Inferior parietal cortex (tissue), 1 donor: ENCODE measurements at regions not wholly inside any gene's neighbourhood (a gene's known extent, or its start where the extent isn't known, plus 50 kb on each side); places are given as distances from the start of the nearest gene placed in this dataset.
"Not testable (repeated sequence)": the region's sequence is repeated elsewhere in the genome, so short reads cannot be mapped to it uniquely, and the experiment has no call there.

Experiments
- DNase-seq: peaks from one replicate; pipeline ENCODE4 v3.0.0-alpha.2; 2016; ENCODE audit errors: extremely low spot score

DNA sequence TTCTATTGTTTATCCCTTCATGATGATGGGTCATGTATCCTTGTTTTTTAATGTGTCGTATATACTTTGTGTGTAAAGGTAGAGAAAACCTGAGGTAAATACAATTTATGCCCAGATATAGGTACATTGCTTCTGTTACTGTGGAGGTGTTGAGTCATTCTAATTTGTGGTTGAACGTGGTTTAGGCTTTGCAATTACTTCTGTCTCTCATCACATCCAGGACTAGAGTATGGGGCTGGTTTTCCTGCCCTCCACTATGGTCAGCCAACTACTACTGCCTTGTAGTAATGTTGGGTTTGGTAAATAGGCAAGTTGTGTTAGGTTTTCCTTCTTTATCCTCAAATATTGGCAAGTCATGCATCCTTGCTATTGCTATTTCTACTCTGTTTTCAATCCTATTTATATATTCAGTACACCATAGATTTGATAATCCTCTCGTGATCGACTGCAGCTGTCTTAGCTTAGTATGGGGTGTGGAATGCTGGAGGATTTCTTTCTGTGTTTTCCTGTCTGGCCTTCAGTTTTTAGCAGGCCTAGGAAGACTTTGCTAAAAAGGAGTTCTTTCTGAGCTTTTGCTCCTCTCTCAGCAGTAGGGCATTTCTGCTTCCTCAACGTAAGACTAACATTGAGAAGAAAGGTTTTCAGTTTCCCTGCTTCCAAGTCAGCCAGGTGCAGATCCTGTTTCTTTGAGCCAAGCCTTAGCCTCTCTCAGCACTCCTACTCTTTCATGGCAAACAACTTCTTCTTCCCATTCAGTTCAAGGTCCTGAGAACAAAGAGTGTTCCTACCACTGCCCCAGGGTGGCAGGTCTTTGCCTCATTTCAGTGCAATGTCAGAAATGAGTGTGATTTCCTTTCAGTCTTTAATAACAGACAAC, 844.4 kb upstream of the CDH18 start:
- DNase-seq, result no peak

DNA sequence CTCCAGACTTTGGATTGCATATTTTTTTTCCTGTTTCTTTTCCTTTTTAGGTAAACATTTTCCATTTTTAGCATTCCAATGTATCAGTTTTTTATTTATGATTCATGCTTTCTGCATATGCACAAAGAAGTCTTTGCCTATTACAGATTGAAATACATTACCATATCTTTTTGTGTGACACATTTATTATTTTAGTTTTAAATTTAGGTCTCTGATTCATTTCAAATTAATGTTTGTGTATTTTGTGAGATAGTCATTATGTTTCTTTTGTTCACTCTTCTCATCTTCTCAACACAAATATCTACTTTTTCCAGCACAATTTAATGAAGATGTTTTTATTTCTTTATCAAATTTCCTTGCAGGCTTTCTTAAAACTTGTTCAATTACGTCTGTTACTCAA, 838.0 kb upstream of the CDH18 start:
- not testable (repeated sequence) for DNase-seq

DNA sequence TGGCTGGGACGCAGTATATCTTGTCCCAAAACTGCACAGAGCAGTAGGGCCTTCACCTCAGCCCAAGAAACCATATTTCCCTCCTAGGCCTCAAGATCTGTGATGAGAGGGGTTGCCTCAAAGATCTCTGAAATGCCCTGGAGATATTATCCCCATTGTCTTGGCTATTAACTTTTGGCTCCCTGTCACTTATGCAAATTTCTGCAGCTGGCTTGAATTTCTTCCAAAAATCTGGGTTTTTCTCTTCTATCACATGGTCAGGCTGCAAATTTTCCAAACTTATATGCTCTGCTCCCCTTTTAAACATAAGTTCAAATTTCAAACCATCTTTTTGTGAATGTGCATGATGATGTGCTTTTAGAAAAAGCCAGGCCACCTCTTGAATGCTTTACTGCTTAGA, 809.2 kb upstream of the CDH18 start:
- peak; percentile 2 for DNase-seq

DNA sequence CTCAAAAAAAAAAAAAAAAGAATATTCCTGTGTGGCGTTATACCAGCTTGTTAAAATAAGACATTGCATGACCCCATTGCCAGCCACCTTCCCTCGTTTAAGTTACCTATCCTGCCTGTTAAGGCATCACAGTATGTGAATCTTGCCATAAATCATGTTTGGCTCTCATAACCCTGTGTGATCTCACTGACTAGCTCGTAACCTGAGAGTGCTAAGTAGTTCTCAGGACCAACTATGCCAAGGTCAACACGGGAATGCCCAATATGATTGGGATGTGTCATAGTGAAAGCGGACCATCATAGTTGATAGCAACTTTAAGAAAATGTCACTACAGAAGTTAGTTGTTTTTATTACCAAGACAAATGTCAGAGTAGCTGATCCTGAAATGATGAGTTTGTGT, 796.8 kb upstream of the CDH18 start:
- DNase-seq, result not testable (repeated sequence)

GRCh38 chr5:20783484-20783883, 795.5 kb upstream of the CDH18 start:
- not testable (repeated sequence) for DNase-seq

- not testable (repeated sequence) for DNase-seq
These were observed 783.3 kb upstream of the CDH18 start for GRCh38 chr5:20771338-20771737.

- DNase-seq, result not testable (repeated sequence)
These were observed 777.1 kb upstream of the CDH18 start for GRCh38 chr5:20765074-20765473.

- DNase-seq, result not testable (repeated sequence)
These were observed 771.5 kb upstream of the CDH18 start for GRCh38 chr5:20759459-20759858.

DNA sequence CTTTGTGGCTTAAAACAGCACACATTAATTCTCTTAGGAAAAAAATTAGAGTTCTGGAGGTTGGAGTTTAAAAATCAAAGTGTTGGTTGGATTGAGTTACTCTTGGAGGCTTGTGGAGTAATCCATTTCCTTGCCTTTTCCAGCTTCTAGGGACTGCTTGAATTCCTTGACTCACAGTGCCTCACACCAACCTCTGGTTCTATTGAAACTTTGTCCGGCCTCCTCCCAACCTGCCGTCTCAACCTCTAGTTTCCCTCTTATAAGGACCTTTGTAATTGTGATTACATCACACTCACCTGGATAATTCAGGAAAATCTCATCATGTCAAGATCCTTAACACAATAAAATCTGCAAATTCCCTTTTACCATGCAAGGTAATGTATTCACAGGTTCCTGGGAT, 764.2 kb upstream of the CDH18 start:
- DNase-seq, result not testable (repeated sequence)

DNA sequence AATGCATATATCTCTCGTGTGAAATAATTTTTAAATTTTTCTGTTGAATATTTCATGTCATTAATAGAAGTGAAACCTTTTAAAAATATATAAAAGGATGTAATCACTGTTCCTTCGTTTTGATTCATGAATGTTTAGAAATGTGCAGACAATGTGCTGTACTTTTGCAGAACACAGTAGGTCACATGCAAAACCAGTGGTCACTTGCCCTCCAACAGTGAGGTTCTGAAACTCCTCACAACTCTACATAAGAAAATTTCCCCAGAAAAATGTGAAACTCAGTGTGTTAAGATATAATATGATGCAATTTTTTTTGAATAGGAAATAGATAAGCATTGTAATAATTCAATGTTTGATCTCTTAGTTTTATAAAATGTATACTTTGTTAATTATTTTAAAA, 747.7 kb upstream of the CDH18 start:
- DNase-seq, result not testable (repeated sequence)

DNA sequence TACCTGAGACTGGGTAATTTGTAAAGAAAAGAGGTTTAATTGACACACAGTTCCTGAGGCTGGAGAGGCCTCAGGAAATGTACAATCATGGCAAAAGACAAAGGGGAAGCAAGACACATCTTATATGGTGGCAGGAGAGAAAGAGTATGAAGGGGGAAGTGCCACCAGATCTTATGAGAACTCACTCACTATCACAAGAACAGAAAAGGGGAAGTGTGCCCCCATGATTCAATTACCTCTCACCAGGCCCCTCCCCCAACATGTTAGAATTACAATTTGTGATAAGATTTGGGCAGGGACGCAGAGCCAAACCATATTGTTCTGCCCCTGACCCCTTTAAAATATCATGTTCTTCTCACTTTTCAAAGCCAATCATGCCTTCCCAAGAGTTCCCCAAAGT, 744.2 kb upstream of the CDH18 start:
- DNase-seq, result not testable (repeated sequence)

DNA sequence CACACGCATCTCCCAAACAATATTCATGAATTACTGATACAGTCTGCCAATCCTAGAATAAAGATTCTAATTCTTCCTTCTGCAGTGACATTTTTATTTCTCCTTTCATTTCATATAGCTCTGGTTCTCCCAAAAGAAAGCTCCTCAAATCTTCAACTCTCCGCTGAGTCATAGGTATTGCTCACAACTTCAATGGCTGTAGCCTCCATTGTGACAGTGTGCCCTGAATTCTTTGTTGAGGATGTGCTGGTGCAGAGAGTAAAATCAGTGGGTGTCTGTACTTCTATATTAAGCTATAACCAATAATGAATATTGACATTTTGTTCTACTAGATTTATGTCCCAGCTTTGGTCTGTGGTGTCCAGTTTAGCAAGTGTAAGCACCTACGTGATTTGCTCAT, 733.3 kb upstream of the CDH18 start:
- not testable (repeated sequence) for DNase-seq

- not testable (repeated sequence) for DNase-seq
These were observed 723.6 kb upstream of the CDH18 start for GRCh38 chr5:20711520-20712155.

GRCh38 chr5:20707634-20708033, 719.6 kb upstream of the CDH18 start:
- not testable (repeated sequence) for DNase-seq

GRCh38 chr5:20694121-20694520, 706.1 kb upstream of the CDH18 start:
- no peak for DNase-seq

- DNase-seq, result no peak
These were observed 704.9 kb upstream of the CDH18 start for GRCh38 chr5:20692913-20693312.

- DNase-seq, result no peak
These were observed 695.4 kb upstream of the CDH18 start for GRCh38 chr5:20683241-20683940.

DNA sequence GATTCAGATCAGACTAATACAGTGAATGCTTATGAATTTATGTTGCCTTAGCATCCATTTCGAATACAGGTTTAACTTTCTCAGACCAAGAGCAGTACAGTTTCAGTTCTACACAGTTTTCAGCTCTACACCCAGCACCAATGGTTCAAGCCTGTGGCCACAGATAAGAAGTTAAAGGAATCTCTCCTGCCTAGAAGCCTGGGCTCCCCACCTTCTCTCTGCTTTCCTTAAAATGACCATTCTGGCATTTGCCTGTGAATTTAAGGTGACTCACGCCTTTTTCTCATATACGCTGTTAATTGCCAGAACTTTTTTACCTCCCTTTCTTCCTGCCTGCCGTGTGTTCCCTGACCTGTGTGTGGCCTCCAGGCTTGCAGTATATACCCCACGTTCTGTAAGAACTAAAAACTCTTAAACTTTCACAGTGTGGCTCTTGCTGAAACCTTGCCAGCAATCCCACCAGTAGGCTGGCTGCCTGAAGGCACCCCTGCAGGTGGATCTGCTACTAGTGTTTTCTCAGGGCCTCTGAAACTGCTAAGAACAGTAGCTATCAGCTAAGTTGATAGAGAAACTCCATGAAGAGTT, 692.8 kb upstream of the CDH18 start:
- no peak for DNase-seq

DNA sequence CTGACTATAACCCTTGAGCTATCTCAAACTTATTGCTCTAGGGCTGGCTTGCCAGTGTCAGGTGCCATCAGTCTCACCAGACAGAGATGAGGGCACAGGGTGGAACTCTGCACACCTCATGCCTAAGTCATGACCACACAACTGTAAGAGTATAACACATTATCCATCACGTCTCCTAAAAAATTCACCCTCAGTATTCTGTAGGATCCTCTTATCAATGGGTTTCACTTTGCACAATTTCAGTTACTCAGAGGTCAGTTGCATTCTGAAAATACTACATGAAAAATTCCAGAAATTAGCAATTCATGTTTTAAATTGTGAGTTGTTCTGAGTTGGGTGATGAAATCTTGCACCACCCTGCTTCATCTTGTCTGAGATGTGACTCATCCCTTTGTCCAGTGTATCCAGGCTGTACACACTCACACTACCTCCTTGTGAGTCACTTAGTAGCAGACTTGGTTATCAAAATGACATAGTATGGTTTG, 690.9 kb upstream of the CDH18 start:
- DNase-seq, result no peak

DNA sequence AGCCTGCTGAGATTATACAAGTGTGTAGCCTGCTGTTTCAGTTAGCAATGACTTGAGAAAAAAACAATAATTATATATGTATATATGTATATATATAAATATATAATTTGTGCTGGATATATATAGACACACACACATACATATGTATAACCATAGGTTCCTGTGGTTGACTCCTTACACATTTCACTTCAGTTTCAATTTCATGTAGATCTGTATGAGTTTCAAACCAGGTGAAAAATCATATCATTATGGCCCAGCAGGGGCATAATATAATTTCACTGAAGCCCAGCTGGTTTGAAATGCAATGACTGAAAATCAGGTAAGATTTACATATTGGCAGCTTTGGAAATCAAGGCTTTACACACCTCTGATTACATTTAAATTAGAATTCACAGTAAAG, 690.4 kb upstream of the CDH18 start:
- no peak for DNase-seq

GRCh38 chr5:20660588-20660987, 672.6 kb upstream of the CDH18 start:
- no peak for DNase-seq

GRCh38 chr5:20656262-20656661, 668.3 kb upstream of the CDH18 start:
- no peak for DNase-seq
